WTC11 (cell line): ENCODE measurements at regions not wholly inside any gene's neighbourhood (a gene's known extent, or its start where the extent isn't known, plus 50 kb on each side); places are given as distances from the start of the nearest gene placed in this dataset.
"Not testable (repeated sequence)": the region's sequence is repeated elsewhere in the genome, so short reads cannot be mapped to it uniquely, and the experiment has no call there.

ENCODE experiments used
- ATAC-seq: fragments of 200-7000 bp; cut with Tn5 transposase; 2 replicates; pipeline ENCODE4 v1.10.0; 2021; ENCODE audit warnings: mild to moderate bottlenecking, moderate library complexity
- CTCF ChIA-PET: fragments of 300-600 bp; sonication (Branson Sonifier 250); formaldehyde crosslinking; loops from one replicate; lab custom pipeline; 2021; ENCODE audit warnings: antibody characterized with exemption; lab: Charles Lee
- POLR2A ChIA-PET: fragments of 350-600 bp; sonication (Branson Sonifier 250); formaldehyde crosslinking; loops from one replicate; lab custom pipeline; 2021; ENCODE audit warnings: antibody characterized with exemption; lab: Charles Lee
- DNase-seq: peaks from one replicate; pipeline ENCODE4 v3.0.0; 2021; ENCODE audit warnings: low spot score
- H3K27ac Mint-ChIP-seq: 2 replicates; pipeline ENCODE4 v1.8.0; 2021; ENCODE audit warnings: mixed read lengths
- H3K27me3 Mint-ChIP-seq: 2 replicates; pipeline ENCODE4 v1.8.0; 2021; ENCODE audit warnings: low read depth, mild to moderate bottlenecking, moderate library complexity, mixed read lengths
- H3K36me3 Mint-ChIP-seq: 2 replicates; pipeline ENCODE4 v1.8.0; 2021; ENCODE audit warnings: mixed read lengths
- H3K4me1 Mint-ChIP-seq: 2 replicates; pipeline ENCODE4 v1.8.0; 2022; ENCODE audit warnings: mixed read lengths
- H3K4me3 Mint-ChIP-seq: 2 replicates; pipeline ENCODE4 v1.8.0; 2021; ENCODE audit warnings: mild to moderate bottlenecking, moderate library complexity, mixed read lengths
- H3K9me3 Mint-ChIP-seq: 2 replicates; pipeline ENCODE4 v1.8.0; 2021; ENCODE audit warnings: mixed read lengths
- AR ChIP-seq: fragments of 250-450 bp; sonication (Bioruptor Pico); IDR thresholded peaks from 2 replicates; pipeline ENCODE4 v1.9.0; 2021; ENCODE audit warnings: mild to moderate bottlenecking
- ELF4 ChIP-seq: sonication (generic); formaldehyde crosslinking; IDR thresholded peaks from 2 replicates; pipeline ENCODE4 v1.8.1; 2022; ENCODE audit warnings: low read depth, mild to moderate bottlenecking, moderate library complexity, missing genetic modification reagents
- ETV6 ChIP-seq: sonication (generic); formaldehyde crosslinking; IDR thresholded peaks from 2 replicates; pipeline ENCODE4 v1.8.1; 2022; ENCODE audit warnings: mild to moderate bottlenecking, missing genetic modification reagents
- FOXP1 ChIP-seq: sonication (generic); formaldehyde crosslinking; IDR thresholded peaks from 2 replicates; pipeline ENCODE4 v1.8.0; 2022; ENCODE audit warnings: missing genetic modification reagents, mild to moderate bottlenecking, moderate library complexity, borderline replicate concordance
- GRHL2 ChIP-seq: fragments of 250-450 bp; sonication (Bioruptor Pico); IDR thresholded peaks from 2 replicates; pipeline ENCODE4 v1.8.0; 2022; ENCODE audit warnings: mild to moderate bottlenecking, moderate library complexity; ENCODE audit not compliant: insufficient replicate concordance, severe bottlenecking
- MAX ChIP-seq: sonication (generic); formaldehyde crosslinking; IDR thresholded peaks from 2 replicates; pipeline ENCODE4 v1.8.0; 2022; ENCODE audit warnings: mild to moderate bottlenecking, missing genetic modification reagents
- NFATC4 ChIP-seq: fragments of 250-450 bp; sonication (Bioruptor Pico); IDR thresholded peaks from 2 replicates; pipeline ENCODE4 v1.9.0; 2021; ENCODE audit warnings: mild to moderate bottlenecking
- NFYB ChIP-seq: sonication (generic); formaldehyde crosslinking; conservative IDR thresholded peaks from 2 replicates; pipeline ENCODE4 v1.8.0; 2022; ENCODE audit warnings: low read depth, missing genetic modification reagents
- NR1H2 ChIP-seq: sonication (generic); formaldehyde crosslinking; IDR thresholded peaks from 2 replicates; pipeline ENCODE4 v1.9.0; 2021; ENCODE audit warnings: mild to moderate bottlenecking, moderate library complexity, missing genetic modification reagents
- TEAD1 ChIP-seq: sonication (generic); formaldehyde crosslinking; IDR thresholded peaks from 2 replicates; pipeline ENCODE4 v1.8.0; 2022; ENCODE audit warnings: mild to moderate bottlenecking, missing genetic modification reagents
- ZNF263 ChIP-seq: sonication (generic); formaldehyde crosslinking; IDR thresholded peaks from 2 replicates; pipeline ENCODE4 v1.8.1; 2022; ENCODE audit warnings: low read depth, mild to moderate bottlenecking, moderate library complexity, missing genetic modification reagents
- ZNF671 ChIP-seq: fragments of 250-450 bp; sonication (Bioruptor Pico); IDR thresholded peaks from 2 replicates; pipeline ENCODE4 v1.8.0; 2021; ENCODE audit warnings: mild to moderate bottlenecking
- TF ChIP-seq, protein P1 (sequence below): sonication (generic); formaldehyde crosslinking; IDR thresholded peaks from 2 replicates; pipeline ENCODE4 v1.8.1; 2023; ENCODE audit warnings: mild to moderate bottlenecking, missing genetic modification reagents
- TF ChIP-seq, protein P2 (sequence below): fragments of 250-450 bp; sonication (Bioruptor Pico); IDR thresholded peaks from 2 replicates; pipeline ENCODE4 v1.8.0; 2021; ENCODE audit warnings: mild to moderate bottlenecking
- TF ChIP-seq, protein P3 (sequence below): fragments of 250-450 bp; sonication (Bioruptor Pico); IDR thresholded peaks from 2 replicates; pipeline ENCODE4 v1.9.0; 2021; ENCODE audit warnings: mild to moderate bottlenecking

- TF ChIP-seq, protein P1, sequence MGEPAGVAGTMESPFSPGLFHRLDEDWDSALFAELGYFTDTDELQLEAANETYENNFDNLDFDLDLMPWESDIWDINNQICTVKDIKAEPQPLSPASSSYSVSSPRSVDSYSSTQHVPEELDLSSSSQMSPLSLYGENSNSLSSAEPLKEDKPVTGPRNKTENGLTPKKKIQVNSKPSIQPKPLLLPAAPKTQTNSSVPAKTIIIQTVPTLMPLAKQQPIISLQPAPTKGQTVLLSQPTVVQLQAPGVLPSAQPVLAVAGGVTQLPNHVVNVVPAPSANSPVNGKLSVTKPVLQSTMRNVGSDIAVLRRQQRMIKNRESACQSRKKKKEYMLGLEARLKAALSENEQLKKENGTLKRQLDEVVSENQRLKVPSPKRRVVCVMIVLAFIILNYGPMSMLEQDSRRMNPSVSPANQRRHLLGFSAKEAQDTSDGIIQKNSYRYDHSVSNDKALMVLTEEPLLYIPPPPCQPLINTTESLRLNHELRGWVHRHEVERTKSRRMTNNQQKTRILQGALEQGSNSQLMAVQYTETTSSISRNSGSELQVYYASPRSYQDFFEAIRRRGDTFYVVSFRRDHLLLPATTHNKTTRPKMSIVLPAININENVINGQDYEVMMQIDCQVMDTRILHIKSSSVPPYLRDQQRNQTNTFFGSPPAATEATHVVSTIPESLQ (CRISPR knock-in tag), result no peak
- no peak for TF ChIP-seq MAX (CRISPR knock-in tag)
- TF ChIP-seq ZNF263, result no peak
- TF ChIP-seq, protein P2, sequence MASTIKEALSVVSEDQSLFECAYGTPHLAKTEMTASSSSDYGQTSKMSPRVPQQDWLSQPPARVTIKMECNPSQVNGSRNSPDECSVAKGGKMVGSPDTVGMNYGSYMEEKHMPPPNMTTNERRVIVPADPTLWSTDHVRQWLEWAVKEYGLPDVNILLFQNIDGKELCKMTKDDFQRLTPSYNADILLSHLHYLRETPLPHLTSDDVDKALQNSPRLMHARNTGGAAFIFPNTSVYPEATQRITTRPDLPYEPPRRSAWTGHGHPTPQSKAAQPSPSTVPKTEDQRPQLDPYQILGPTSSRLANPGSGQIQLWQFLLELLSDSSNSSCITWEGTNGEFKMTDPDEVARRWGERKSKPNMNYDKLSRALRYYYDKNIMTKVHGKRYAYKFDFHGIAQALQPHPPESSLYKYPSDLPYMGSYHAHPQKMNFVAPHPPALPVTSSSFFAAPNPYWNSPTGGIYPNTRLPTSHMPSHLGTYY (CRISPR knock-in tag), result no peak
- TF ChIP-seq ELF4, result no peak
- no peak for TF ChIP-seq FOXP1 (CRISPR knock-in tag)
- no peak for TF ChIP-seq NFYB (CRISPR knock-in tag)
Observed at GRCh38 chr3:99562138-99562537, 76.3 kb upstream of the COL8A1 start (continued).

DNA sequence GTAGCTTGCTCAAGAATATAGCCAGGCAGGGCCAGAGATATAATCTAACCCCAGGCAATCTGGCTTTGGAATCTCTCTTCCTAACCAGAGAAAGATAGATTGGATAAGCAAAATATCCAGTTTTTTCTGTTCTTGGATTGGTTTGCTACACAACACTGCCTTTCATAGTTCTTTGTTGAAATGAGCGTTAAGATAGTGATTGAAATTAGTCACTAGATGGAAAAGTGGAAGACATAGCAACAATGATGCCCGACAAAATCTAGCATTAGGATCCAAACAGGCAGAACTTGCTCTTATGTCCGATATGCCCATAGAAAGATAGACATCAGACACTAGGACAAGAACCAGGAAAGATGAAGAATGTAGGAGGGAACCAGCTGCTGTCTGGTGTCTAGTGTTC, 77.3 kb upstream of the COL8A1 start:
- no peak for DNase-seq
- Mint-ChIP-seq H3K27ac (no peak overlapping the region), H3K27me3 (no peaks in the 10 kb centered on the region), H3K4me3 (no peak overlapping the region), H3K9me3 (peaks cover 23% of the 10 kb centered on the region), H3K36me3 (no peaks in the 10 kb centered on the region)
- POLR2A ChIA-PET, result no interaction called here
- CTCF ChIA-PET, result no interaction called here
- no peak for ATAC-seq
- TF ChIP-seq, protein P3, sequence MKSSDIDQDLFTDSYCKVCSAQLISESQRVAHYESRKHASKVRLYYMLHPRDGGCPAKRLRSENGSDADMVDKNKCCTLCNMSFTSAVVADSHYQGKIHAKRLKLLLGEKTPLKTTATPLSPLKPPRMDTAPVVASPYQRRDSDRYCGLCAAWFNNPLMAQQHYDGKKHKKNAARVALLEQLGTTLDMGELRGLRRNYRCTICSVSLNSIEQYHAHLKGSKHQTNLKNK (CRISPR knock-in tag), result no peak
- TF ChIP-seq NR1H2 (CRISPR knock-in tag) (no peak), TEAD1 (CRISPR knock-in tag) (no peak), AR (no peak), GRHL2 (CRISPR knock-in tag) (no peak)
- TF ChIP-seq, all 79 proteins: peak for 0
- H3K4me1 Mint-ChIP-seq, result no peaks in the 10 kb centered on the region

DNA sequence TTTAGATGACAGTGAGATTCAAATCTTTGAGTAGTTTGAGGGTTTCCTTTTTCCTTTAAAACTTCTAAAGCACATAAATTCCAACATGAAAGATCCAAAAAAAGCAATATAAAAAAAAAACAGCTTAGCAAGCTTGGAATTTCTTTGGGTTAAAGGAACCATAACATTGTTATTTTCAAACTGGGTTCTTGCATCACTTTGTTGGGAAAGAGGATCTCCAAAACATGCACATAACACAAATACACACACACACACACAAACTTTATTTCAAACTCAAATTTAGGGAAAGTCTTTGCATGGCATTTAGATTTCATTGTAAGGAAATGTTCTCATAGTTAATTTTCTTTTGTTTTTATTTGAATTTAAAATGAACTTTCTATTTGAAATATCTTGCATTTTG, 79.2 kb upstream of the COL8A1 start:
- DNase-seq, result no peak
- TF ChIP-seq GRHL2 (CRISPR knock-in tag) (no peak), ETV6 (CRISPR knock-in tag) (no peak), NFATC4 (CRISPR knock-in tag) (no peak), ZNF671 (CRISPR knock-in tag) (no peak)
- Mint-ChIP-seq H3K27ac (no peak overlapping the region), H3K9me3 (peaks cover 19% of the 10 kb centered on the region), H3K4me1 (0 out of 2 replicates have a peak, but pooled peaks cover 2% of the 10 kb centered on the region), H3K4me3 (no peak overlapping the region), H3K36me3 (no peaks in the 10 kb centered on the region), H3K27me3 (no peaks in the 10 kb centered on the region)
- ChIA-PET POLR2A (no interaction called here), CTCF (interaction anchor here (0.7 kb wide), 1 partner anchor 191 kb away, joined by 4 read pairs; no protein-coding TSS in a partner anchor)
- no peak for ATAC-seq

DNA sequence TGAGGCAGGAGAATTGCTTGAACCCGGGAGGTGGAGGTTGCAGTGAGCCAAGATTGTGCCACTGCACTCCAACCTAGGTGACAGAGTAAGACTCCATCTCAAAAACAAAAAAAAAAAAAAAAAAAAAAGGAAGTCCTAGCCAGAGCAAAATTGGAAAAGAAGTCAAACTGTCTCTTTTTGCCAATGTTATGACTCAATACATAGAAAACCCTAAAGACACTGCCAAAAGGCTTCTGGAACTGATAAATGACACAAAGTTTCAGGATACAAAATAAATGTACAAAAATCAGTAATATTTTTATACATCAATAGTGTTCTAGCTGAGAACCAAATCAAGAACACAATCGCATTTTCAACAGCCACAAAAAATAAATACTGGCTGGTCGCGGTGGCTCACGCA, 82.5 kb upstream of the COL8A1 start:
- CTCF ChIA-PET, result interaction anchor here (0.6 kb wide), 1 partner anchor 276 kb away, joined by 3 read pairs; no protein-coding TSS in a partner anchor
- H3K36me3 Mint-ChIP-seq, H3K27me3 Mint-ChIP-seq, POLR2A ChIA-PET, H3K4me3 Mint-ChIP-seq, H3K4me1 Mint-ChIP-seq, H3K27ac Mint-ChIP-seq, ATAC-seq, DNase-seq: not testable (repeated sequence)
- peaks cover 21% of the 10 kb centered on the region for H3K9me3 Mint-ChIP-seq
